GM21360 (cell line): ENCODE measurements at regions not wholly inside any gene's neighbourhood (a gene's known extent, or its start where the extent isn't known, plus 50 kb on each side); places are given as distances from the start of the nearest gene placed in this dataset.

Experiments
- ATAC-seq: cut with Tn5 transposase; IDR thresholded peaks from one replicate; pipeline ENCODE4 v1.9.1; 2021; ENCODE audit warnings: mild to moderate bottlenecking, moderate library complexity; ENCODE audit not compliant: unreplicated experiment

DNA sequence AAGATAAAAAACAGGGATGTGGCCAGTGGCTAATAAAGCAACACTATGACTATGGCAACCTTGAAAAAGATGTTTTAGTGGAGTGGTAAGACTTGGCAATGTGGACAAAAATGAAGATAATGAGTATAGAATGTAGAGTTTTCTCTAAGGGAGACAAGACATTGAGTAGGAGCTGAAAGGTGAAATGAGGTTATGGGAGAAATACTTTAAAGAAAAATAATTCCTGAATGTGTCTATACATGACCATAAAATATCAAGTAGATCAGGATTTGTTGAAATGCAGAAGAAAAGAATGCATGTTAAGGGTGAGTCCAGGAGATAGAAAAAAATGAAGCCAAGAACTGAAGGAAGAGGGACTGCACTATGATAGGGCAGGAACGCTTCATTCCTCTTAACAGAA lies 101.6 kb upstream of the CARD18 start:
- ATAC-seq: no peak

DNA sequence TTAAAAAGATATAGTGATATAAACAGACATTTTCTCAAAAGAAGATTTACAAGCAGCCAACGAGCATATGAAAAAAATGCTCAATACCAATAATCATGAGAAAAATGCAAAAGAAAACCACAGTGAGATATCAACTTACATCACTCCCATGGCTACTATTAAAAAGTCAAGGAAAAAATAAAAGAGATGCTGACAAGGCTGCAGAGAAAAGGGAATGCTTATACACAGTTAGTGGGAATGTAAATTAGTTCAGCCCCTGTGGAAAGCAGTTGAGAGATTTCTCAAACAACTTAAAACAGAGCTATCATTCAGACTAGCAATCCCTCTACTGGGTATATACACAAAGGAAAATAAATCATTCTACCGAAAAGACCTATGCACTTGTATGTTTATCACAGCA lies 97.1 kb upstream of the CARD18 start:
- no peak for ATAC-seq

DNA sequence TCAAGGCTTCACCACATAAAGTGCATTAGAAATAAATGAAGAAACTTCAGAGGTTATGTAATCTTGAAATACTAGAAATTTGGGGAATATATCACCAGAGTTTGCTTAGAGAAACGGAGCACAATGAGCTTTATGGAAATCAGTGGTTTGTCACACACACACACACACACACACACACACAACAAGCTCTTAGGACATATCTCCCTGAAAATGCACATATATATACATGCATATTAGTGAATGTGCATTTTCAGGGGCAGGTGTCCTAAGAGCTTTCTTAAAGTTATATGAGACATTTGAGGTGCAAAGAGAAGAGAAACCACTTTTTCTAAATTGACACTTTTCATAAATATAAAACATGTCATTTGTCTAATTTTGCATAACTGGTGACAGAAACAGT lies 93.7 kb upstream of the CARD18 start:
- ATAC-seq: no peak

DNA sequence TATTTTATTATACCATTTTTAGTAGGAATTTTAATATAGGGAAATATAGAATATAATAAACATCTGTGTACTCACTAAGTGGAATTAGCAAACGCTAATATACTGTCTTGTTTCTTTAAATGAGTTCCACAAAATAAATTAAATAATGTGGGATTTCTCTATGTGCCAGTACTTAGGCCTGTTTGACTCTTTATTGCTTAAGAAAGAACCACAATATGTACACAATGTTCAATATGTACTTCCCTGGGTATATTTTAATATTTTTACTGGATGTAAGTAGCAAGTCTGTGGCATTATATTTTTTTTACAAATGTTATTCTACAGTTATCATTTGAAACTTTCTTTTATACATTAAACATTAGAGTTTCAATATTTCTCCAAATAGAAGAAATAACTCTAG lies 92.5 kb upstream of the CARD18 start:
- no peak for ATAC-seq

DNA sequence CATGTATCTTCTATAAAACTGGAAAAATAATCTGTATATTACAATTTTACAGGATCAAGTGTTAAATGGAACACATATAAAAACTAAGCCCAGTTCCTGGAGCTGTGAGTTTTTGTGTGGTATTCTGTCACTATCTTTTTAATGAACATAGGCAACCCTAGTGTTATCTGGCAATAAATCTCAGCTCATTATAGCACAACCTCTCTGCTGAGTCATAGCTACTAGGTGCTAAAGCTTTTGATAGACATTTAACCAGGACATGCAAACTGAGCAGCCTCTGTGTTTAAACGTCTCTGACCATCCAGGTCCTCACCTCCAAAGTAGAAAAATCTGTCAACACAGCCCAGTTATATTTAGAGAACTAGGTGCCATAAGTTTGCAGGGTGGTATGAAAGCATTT lies 91.0 kb upstream of the CARD18 start:
- ATAC-seq: no peak

DNA sequence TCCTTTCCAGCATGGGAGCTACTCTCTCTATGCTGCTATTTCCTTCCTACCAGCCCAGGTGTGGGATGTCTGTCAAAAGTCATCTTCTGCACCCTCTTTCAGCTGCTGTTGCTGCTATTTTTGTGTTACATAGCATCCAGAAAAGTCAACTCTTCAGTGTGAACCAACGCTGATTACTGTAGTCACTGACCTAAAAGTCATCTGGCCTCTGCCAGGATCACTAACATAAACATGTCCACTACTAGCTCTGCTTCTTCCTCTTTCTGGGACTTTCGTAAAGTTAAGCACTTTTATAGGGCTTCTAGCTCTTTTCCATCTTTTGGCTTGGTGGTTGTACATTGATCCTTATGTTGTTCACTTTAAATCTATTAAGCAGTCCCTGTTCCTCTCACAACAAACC lies 90.2 kb upstream of the CARD18 start:
- ATAC-seq: no peak

DNA sequence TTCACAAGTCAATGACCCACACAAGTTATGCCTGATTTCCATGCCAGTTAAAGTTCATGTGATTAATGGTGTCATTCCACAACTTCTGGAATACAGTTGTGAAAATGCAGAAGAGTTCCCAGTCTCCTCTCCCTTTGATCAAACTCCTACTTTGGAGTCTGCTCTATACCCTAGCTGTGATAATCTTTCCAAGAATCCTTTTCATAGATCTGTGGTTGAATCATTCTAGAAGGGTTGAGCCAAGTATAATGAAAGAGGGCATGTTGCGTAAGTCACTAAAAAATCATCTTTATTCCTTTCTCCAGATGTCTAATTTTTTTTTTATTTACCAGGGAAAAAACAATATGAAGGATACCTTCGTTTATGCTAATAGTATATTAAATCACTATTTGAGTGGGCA lies 89.7 kb upstream of the CARD18 start:
- no peak for ATAC-seq

DNA sequence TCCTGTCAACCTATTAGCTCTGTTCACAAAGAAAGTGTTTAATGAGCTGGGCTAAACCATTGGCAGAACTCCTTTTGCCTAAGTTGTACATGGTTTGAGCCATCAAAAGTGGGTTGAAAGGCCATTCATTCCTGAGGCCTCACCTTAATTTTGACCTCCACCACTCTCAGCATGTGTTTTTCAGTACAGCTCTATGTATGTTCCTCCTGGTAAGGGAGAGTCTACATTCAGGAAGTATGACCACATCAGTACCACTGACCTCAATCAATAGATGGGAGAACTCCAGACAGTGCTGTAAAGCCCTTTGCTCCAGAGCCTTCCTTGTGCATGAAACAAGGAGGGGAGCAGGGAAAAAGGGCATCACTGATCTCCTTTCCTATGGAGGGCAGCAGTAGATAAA lies 87.8 kb upstream of the CARD18 start:
- no peak for ATAC-seq

DNA sequence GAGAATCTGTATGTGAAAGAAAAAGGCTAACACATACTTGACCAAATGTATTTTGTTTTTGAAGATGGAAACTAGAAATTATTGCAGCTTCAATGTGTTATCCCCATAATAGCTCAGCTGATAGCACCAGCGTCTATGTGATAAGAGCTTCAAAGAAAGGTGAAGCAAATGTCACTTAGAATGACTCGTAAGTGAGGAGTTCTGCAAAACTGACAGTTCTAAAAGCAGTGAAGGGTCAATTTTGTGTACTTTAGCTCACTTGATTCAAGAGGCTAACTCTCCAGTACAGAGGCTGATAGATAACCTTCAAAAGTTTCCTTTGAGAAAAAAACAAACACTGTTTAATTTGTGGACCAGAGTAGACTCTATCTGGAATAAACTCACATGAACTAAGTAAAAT lies 87.2 kb upstream of the CARD18 start:
- ATAC-seq: no peak

DNA sequence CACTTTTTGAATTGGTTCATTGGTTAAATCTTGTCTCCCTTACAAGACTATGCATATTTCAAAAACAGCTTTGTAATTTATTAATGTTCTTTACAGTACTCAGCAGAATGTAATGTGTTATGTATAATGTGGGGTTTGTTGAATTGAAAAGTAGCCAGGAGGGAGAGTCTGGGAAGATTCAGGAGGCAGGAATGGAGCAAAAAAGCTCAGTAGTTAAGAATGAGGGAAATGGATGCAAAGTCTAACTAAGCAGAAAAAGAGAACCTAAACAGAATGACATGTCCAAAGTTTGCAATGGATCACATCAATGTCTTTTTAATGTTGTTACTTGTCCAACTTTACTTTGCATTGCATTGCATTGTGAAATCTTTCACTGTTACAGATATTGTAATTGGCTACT lies 86.5 kb upstream of the CARD18 start:
- no peak for ATAC-seq

DNA sequence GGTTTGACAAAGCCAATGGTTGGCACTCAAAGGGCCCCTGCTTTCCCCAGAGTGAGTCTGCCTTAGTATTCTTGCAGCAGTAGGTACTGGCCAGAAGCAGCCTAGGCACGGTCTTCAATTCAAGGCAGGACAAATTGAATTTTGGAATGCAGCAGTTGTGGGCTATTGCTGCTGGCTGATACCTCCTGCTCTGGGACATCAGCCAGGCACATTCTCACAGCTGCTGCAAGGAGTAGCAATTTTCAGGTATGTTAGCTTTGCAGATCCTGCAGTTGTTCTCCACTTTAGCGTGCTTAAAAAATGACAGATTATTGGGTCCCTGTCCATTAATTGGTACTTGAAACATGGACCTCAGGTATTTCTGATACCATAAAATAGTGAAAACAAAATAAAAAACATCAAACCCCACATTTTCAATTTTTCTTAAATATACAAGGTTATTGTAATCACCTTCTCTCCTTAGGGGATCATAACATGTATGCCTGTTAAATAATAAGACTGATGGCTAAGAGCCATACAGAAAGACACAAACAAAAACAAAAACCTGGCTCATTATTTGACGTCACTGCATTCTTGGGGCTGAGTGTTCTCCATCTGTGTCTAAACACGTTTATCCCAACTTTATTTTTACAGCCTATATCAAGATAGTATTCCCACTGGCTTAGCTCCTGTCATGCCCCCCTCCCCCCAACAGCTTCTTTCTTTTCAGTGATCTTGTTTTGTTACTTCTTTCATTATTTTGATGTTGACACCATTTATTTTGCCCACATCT lies 85.1 kb upstream of the CARD18 start:
- ATAC-seq: no peak

DNA sequence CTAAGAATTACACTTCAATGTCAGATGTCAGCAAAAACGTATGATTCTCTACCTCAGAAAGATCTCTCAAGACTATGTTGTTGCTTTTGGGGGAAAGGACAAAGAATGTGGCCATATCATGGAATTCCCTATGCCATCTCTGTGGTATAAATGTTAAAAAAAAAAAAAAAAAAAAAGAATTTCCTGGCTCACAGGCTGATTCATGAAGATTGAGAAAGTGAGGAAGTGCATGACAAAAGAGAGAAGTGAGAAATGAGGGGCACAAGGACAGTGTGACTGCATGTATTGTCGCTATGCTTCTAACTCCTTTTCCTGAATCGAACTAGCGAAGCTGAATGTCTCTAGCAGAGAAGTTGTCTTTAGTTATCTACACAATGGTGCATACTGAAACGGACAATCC lies 80.6 kb upstream of the CARD18 start:
- ATAC-seq: no peak

DNA sequence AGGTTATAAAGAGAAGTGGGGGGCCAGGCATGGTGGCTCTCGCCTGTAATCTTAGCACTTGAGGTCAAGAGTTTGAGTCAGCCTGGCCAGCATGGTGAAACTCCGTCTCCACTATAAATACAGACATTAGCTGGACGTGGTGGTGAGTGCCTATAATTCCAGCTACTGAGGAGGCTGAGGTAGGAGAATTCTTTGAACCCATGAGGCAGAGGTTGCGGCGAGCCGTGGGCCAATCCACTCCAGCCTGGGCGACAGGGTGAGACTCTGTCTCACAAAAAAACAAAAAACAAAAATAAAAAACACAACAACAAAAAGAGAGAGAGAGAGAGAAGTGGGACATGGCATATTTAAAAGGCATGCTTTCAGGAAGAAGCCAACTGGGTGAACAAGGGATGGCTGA lies 80.1 kb upstream of the CARD18 start:
- ATAC-seq: no peak

DNA sequence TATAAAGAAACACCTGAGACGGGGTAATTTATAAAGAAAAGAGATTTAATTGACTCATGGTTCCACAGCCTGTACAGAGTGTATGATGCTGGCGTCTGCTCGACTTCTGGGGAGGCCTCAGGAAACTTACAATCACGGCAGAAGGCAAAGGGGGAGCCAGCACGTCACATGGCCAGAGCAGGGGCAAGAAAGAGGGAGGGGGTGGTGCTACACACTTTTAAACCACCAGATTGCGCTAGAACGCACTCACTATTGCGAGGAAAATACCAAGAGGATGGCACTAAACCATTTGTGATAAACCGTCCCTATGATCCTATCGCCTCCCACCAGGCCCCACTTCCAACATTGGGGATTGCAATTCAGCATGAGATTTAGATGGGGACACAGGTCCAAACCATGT lies 79.7 kb upstream of the CARD18 start:
- ATAC-seq: no peak

DNA sequence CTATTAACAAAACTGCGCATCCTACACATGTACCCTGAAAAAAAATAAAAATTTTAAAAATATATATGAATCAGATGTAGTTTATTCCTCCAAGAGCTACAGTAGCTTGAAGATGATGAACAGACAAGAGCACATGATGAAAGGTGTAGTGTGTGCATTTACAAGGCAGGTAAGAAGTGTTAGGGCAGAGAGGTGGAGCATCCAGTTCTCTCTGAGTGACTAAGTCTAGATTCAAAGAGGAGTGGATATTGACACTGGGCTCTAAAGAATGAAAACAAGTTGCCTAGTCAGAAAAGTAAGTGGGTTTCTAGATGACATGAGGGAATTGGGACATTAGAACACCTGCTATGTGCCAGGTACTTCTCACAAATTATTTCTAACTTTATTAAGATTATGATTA lies 76.0 kb upstream of the CARD18 start:
- no peak for ATAC-seq

DNA sequence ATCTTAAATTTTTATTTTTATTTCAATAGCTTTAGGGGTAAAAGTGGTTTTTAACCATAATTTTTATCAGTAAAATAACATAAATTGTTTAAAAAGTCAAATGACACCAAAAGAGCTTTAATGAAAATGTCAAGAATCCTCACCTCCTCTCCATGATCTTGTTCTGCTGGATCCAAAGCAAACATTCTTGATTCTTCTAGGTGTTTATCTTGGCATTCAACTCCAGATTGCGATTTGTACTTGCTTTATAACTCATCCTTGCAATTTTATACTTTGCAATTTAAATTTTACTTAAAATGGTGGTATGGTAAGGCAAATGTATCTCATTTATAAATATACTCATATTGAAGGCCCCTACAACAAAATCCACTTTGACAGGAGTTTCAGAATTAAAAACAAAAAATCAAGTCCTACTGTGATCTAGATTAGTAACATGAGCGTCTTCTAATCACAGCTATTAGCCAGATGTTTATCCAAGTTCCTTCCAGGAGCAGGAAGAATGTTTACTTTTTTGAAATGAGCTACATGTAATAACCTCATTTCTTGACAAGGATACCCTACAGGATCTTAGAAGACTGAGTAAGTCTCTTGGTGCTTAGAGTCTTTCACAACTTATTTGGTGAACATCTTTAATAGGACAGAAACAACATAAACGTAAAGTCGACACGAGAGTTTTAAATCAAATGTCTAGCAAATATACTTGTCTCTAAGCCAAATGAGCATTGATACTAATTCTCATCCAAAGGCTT lies 72.4 kb upstream of the CARD18 start:
- ATAC-seq: no peak

DNA sequence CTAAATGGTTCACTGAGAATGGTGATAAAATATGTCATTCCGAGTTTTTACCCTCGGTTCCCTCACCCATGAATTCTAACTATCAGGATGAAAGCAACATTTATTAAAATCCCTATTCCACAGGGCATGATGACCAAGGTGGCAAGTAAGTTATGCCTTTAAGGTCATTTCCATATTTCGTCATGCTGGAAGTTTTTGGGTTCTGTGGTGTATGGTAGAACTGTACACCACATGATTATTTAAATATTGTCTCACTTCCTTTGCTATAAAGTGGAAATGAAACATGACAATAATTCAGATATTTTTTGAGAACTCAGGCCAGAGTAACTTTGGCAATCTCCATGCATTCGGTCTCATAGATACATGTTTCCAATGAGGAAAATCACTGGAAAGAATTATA lies 68.5 kb upstream of the CARD18 start:
- no peak for ATAC-seq

DNA sequence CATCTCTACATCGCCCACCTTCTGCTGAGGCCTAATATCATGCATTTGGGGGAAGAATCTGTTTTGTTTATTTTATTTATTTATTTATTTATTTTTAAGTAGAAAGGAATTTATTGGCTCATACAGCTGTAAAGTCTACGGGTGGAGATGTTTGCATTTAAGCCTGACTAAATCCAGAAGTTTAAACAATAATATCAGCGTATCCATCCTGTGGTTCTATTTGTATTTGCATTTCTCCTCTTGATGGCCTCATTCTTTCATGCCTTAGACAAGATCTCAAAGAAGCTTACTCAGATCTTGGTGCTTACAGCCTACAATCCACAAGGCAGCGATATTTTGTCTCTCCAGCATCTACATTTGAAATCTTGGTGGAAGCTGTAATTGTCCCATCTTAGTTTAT lies 67.1 kb upstream of the CARD18 start:
- no peak for ATAC-seq

DNA sequence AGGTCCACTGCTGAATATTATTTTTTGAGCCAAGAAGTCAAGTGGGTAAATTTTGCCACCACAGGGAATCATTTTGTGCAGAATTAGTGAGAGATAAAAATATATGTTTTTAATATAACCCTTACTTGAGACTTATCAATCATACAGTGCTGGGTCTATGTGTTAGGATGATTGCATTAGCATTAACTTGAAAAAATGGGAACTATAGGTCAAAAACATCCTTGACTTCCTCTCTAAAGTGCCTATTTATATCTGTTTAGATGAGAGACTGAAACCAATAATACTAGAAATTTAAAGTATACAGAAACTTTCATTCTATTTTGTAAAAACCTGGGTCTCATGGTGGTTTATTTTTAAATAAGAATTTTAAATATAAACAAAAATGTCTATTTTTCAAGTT lies 65.1 kb upstream of the CARD18 start:
- no peak for ATAC-seq

DNA sequence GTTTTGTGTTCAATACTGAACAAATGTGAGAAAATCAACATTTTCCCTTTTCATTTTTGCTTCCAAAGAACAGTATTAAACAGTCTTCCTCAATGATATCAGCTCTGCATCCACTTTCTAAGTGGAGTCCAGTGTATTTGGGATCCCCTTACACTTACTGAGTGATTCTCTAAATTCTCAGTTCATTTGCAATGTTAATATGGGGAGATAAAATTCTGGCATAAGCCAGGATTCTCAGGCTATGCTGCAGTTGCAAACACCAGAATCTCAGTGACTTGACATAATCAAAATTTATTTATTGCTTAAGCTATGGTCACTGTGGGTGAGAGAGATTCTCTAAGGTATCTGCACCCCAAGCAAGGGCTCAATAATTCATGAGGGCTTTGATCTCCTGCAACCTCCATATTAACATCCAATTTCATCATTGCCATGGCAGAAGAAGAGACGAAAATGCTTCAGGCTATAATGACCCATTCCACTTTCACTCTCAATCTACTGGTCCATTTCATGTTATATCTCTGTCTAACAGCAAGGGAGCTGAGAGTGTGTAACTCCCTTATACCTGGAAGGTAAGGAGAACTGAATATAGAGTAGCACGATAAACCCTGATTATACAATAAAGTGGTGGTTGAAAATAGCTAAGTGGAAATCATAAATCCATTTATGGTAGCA lies 64.1 kb upstream of the CARD18 start:
- ATAC-seq: no peak

DNA sequence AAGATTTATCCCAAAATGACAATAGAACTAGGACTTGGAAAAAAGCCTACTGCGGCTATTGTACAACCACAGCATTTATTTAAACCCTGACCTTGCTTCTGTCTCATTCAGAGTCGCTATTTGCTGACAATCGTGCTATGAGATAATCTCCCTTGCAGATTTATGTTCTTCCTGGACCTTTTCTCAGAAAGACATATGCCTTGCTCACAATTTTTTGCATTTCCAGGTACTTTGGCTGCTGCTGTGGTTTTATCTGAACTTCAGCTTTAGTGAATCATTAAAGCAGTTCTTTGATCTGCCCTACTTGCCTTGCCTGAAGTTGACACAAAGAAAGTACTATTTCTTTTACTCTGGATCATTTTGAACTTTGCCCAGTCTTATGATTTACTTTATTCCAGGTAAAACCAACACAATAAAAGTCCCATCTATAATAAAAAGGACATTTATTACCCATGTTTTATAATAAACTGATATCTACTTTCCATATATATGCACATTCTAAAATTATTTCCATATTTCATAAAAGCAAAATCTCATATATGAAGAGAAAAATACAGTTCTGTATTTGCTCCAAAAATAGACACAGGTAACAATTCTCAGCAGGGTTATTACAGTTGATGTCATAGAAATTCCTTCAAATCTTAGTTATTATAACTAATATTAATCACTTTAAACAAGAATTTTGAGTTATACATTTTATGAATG lies 63.4 kb upstream of the CARD18 start:
- no peak for ATAC-seq

DNA sequence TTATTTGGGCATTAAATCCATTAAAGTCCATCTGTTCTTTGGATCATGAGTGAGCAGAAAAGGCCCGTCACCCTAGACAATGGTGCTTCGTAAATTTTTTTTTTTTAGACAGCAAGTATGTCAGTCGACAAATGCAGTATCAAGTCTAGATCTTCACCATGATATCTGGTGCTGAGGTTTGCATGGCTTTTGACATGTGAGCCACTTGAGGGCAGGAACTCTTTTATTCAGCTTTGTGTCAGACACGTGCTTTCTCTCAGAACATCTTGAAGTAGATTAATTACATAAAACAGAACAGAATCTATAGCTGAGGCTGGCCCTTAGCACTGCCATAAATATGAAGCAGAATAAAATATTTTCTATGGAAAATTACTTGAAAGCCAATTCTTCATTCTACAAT lies 62.9 kb upstream of the CARD18 start:
- ATAC-seq: no peak
